PFSK-1 (cell line): ENCODE measurements at regions not wholly inside any gene's neighbourhood (a gene's known extent, or its start where the extent isn't known, plus 50 kb on each side); places are given as distances from the start of the nearest gene placed in this dataset.

Experiments used
- FOXP2 ChIP-seq: optimal IDR thresholded peaks from 2 replicates; pipeline ENCODE3; 2011; ENCODE audit warnings: borderline replicate concordance, control low read depth, inconsistent platforms; ENCODE audit not compliant: insufficient read depth; ENCODE audit errors: extremely low read length, extremely low read depth
- POLR2AphosphoS5 ChIP-seq: IDR thresholded peaks from 2 replicates; pipeline ENCODE4 v1.6.1; 2012; ENCODE audit warnings: low read depth, mild to moderate bottlenecking, control low read depth, low read length, moderate library complexity
- SIN3A ChIP-seq: IDR thresholded peaks from 2 replicates; pipeline ENCODE4 v1.6.1; 2012; ENCODE audit warnings: mild to moderate bottlenecking, low read length, moderate library complexity, borderline replicate concordance; ENCODE audit not compliant: insufficient read depth
- TAF1 ChIP-seq: IDR thresholded peaks from 2 replicates; pipeline ENCODE4 v1.6.1; 2012; ENCODE audit warnings: low read length, control low read depth, borderline replicate concordance; ENCODE audit not compliant: insufficient read depth
- TF ChIP-seq, protein P1 (sequence below), 2 experiments: IDR thresholded peaks; 2 replicates each; pipeline versions ENCODE4 v1.6.1 to v1.8.0; 2011 to 2012; ENCODE audit warnings: low read depth in 2 of 2, low read length in 2 of 2, control low read depth in 1 of 2, inconsistent platforms in 1 of 2, mild to moderate bottlenecking in 1 of 2, moderate library complexity in 1 of 2; ENCODE audit not compliant: insufficient read depth in 1 of 2

- TF ChIP-seq, protein P1, sequence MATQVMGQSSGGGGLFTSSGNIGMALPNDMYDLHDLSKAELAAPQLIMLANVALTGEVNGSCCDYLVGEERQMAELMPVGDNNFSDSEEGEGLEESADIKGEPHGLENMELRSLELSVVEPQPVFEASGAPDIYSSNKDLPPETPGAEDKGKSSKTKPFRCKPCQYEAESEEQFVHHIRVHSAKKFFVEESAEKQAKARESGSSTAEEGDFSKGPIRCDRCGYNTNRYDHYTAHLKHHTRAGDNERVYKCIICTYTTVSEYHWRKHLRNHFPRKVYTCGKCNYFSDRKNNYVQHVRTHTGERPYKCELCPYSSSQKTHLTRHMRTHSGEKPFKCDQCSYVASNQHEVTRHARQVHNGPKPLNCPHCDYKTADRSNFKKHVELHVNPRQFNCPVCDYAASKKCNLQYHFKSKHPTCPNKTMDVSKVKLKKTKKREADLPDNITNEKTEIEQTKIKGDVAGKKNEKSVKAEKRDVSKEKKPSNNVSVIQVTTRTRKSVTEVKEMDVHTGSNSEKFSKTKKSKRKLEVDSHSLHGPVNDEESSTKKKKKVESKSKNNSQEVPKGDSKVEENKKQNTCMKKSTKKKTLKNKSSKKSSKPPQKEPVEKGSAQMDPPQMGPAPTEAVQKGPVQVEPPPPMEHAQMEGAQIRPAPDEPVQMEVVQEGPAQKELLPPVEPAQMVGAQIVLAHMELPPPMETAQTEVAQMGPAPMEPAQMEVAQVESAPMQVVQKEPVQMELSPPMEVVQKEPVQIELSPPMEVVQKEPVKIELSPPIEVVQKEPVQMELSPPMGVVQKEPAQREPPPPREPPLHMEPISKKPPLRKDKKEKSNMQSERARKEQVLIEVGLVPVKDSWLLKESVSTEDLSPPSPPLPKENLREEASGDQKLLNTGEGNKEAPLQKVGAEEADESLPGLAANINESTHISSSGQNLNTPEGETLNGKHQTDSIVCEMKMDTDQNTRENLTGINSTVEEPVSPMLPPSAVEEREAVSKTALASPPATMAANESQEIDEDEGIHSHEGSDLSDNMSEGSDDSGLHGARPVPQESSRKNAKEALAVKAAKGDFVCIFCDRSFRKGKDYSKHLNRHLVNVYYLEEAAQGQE (IDR thresholded peaks at IDR 0.05; ENCODE audit: insufficient read depth in 1 of 2, low read depth in 2 of 2, low read length in 2 of 2): no peak
- TF ChIP-seq TAF1 (no peak), FOXP2 (no peak), SIN3A (no peak)
Observed at GRCh38 chr6:55664591-55665587, 85.9 kb upstream of the HMGCLL1 start.

DNA sequence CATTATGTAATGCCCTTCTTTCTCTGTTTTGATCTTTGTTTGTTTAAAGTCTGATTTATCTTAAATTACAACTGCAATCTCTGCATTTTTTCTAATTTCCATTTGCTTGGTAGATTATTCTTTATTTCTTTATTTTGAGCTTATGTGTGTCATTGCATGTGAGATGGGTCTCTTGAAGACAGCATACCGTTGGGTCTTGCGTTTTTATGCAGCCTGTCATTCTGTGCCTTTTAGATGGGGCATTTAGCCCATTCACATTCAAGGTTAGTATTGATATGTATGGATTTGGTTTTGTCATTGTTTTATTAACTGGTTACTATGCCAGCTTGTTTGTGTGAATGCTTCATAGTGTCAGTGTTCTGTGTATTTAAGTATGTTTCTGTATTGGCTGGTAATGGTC is 84.9 kb upstream of the HMGCLL1 start:
- TF ChIP-seq, protein P1 (IDR thresholded peaks at IDR 0.05; ENCODE audit: insufficient read depth in 1 of 2, low read depth in 2 of 2, low read length in 2 of 2): no peak
- no peak for TF ChIP-seq TAF1
- TF ChIP-seq SIN3A: no peak
- TF ChIP-seq FOXP2: no peak
- TF ChIP-seq POLR2AphosphoS5: no peak

DNA sequence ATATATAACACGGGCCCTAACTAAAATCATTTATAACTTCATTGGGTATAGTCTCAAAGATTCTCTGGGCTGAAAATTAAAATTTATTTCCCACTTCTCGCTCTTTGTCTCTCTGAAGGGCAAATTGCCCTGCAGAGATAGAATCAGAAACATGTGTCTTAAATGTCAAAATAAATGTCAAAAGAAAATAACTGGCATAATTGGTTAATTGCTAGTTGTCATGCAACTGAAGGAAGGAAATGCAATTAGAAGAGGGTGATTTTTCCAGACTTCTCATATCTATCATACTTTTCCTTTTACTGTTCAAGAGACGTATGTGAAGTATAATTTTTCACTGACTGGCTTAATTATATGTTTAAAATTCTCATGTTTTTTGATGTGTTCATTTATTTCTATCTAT is 80.3 kb upstream of the HMGCLL1 start:
- TF ChIP-seq SIN3A (no peak), FOXP2 (no peak), TAF1 (no peak), POLR2AphosphoS5 (no peak)
- TF ChIP-seq, protein P1 (IDR thresholded peaks at IDR 0.05; ENCODE audit: insufficient read depth in 1 of 2, low read depth in 2 of 2, low read length in 2 of 2): no peak

- TF ChIP-seq FOXP2: no peak
- no peak for TF ChIP-seq TAF1
- TF ChIP-seq, protein P1 (IDR thresholded peaks at IDR 0.05; ENCODE audit: insufficient read depth in 1 of 2, low read depth in 2 of 2, low read length in 2 of 2): no peak
- no peak for TF ChIP-seq SIN3A
- TF ChIP-seq POLR2AphosphoS5: no peak
Observed at GRCh38 chr6:55654445-55654844, 75.5 kb upstream of the HMGCLL1 start.
